Upper lobe of left lung (tissue), 6 donors: ENCODE measurements at regions not wholly inside any gene's neighbourhood (a gene's known extent, or its start where the extent isn't known, plus 50 kb on each side); places are given as distances from the start of the nearest gene placed in this dataset.

Experiments used
- ATAC-seq, 2 donors: fragments of 200-7000 bp; cut with Tn5 transposase; one replicate each; pipeline ENCODE4 v1.9.1; 2022; ENCODE audit warnings: mild to moderate bottlenecking in 2 of 2, moderate library complexity in 2 of 2; ENCODE audit not compliant: low FRiP score in 2 of 2
- DNase-seq, 2 donors: peaks; one replicate each; pipeline ENCODE4 v3.0.0-alpha.2; 2019 to 2020
- H3K27ac ChIP-seq, 4 donors: fragments of 200-600 bp; sonication (generic); one replicate each; pipeline ENCODE4 v1.5.1; 2016 to 2019
- H3K27me3 ChIP-seq, 4 donors: fragments of 200-600 bp; sonication (generic); one replicate each; pipeline ENCODE4 v1.5.1; 2017 to 2019
- H3K36me3 ChIP-seq, 4 donors: fragments of 200-600 bp; sonication (generic); one replicate each; pipeline ENCODE4 v1.5.1; 2016 to 2019
- H3K4me1 ChIP-seq, 4 donors: fragments of 200-600 bp; sonication (generic); one replicate each; pipeline ENCODE4 v1.5.1; 2018 to 2019
- H3K4me3 ChIP-seq, 4 donors: fragments of 200-600 bp; sonication (generic); one replicate each; pipeline ENCODE4 v1.5.1; 2017 to 2019; ENCODE audit warnings: mild to moderate bottlenecking in 2 of 4, moderate library complexity in 1 of 4
- H3K9me3 ChIP-seq, 4 donors: fragments of 200-600 bp; sonication (generic); one replicate each; pipeline ENCODE4 v1.5.1; 2018 to 2019
- EP300 ChIP-seq, 4 donors: sonication (generic); formaldehyde crosslinking; IDR thresholded peaks; one replicate each; pipeline ENCODE4 v1.5.1; 2017; ENCODE audit warnings: antibody characterized with exemption in 4 of 4, control low read depth in 2 of 4
- POLR2A ChIP-seq, 4 donors: fragments of 450-650 bp; IDR thresholded peaks; one replicate each; pipeline ENCODE4 v1.5.1; 2016 to 2017; ENCODE audit warnings: antibody characterized with exemption in 4 of 4, mild to moderate bottlenecking in 2 of 4
- POLR2AphosphoS5 ChIP-seq, 2 donors: sonication (generic); formaldehyde crosslinking; IDR thresholded peaks; one replicate each; pipeline ENCODE4 v1.5.1; 2017; ENCODE audit warnings: antibody characterized with exemption in 2 of 2
- WGBS, 2 donors: methylation state at CpG; one replicate each; pipeline ENCODE4 v1.1.5; 2017 to 2018; 5-methylcytosine and 5-hydroxymethylcytosine counted together
- TF ChIP-seq, protein P1 (sequence below), 6 experiments: fragments of 450-650 bp in 4 of 6; fragments of 200-600 bp in 2 of 6; sonication (generic) in 2 of 6; IDR thresholded peaks; one replicate each; pipeline ENCODE4 v1.5.1; 2016 to 2019; ENCODE audit warnings: antibody characterized with exemption in 6 of 6
- donor health status: DM: no; HTN: no; CAD: no; lungs with moderate emphysema.
- donor health status: DM: no; HTN: yes; CAD: no; lungs with severe emphysema.

- 71 to 79% methylated on average over 4 to 9 of the region's 9 CpGs for WGBS, 2 donors
- Histone ChIP-seq H3K36me3 (no peaks in the 10 kb centered on the region), H3K27ac (no peak overlapping the region), H3K4me1 (no peaks in the 10 kb centered on the region), H3K9me3 (no peaks in the 10 kb centered on the region), H3K27me3 (no peaks in the 10 kb centered on the region), H3K4me3 (no peak overlapping the region)
- no peak for TF ChIP-seq POLR2AphosphoS5 (IDR thresholded peaks at IDR 0.05)
- TF ChIP-seq EP300 (IDR thresholded peaks at IDR 0.05): no peak
- no peak for TF ChIP-seq POLR2A (IDR thresholded peaks at IDR 0.05)
- no peak for DNase-seq
- no peak for ATAC-seq
Observed at GRCh38 chr17:5872831-5873230, 197.3 kb upstream of the WSCD1 start.

DNA sequence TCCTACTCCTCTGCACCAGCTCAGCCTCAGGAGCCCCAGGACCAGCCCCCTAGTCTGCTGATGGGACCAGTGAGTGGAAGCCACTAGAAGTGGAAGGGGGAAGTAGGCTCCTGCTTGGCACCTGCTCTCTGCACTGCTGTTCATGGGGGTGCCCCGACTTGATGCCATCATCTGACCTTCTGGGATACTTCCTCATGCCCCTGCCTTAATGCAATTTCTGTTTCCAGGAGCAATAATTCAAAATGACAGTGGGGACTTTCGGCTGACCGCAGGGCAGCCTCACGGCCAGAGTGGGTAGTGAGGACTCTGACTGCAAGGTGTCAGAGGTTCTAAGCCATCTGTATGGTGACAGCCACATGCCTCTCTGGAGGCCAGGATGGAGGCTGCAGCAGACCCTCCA lies 196.4 kb upstream of the WSCD1 start:
- no peak overlapping the region for H3K4me3 ChIP-seq
- no peak for DNase-seq
- 48 to 63% methylated on average over 2 to 4 of the region's 4 CpGs for WGBS, 2 donors
- no peaks in the 10 kb centered on the region for H3K4me1 ChIP-seq
- no peak for ATAC-seq
- H3K9me3 ChIP-seq: no peaks in the 10 kb centered on the region
- no peak overlapping the region for H3K27ac ChIP-seq
- TF ChIP-seq POLR2AphosphoS5 (IDR thresholded peaks at IDR 0.05) (no peak), POLR2A (IDR thresholded peaks at IDR 0.05) (no peak), EP300 (IDR thresholded peaks at IDR 0.05) (no peak)
- TF ChIP-seq, protein P1, sequence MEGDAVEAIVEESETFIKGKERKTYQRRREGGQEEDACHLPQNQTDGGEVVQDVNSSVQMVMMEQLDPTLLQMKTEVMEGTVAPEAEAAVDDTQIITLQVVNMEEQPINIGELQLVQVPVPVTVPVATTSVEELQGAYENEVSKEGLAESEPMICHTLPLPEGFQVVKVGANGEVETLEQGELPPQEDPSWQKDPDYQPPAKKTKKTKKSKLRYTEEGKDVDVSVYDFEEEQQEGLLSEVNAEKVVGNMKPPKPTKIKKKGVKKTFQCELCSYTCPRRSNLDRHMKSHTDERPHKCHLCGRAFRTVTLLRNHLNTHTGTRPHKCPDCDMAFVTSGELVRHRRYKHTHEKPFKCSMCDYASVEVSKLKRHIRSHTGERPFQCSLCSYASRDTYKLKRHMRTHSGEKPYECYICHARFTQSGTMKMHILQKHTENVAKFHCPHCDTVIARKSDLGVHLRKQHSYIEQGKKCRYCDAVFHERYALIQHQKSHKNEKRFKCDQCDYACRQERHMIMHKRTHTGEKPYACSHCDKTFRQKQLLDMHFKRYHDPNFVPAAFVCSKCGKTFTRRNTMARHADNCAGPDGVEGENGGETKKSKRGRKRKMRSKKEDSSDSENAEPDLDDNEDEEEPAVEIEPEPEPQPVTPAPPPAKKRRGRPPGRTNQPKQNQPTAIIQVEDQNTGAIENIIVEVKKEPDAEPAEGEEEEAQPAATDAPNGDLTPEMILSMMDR (IDR thresholded peaks at IDR 0.05): no peak
- H3K36me3 ChIP-seq: no peaks in the 10 kb centered on the region
- no peaks in the 10 kb centered on the region for H3K27me3 ChIP-seq

DNA sequence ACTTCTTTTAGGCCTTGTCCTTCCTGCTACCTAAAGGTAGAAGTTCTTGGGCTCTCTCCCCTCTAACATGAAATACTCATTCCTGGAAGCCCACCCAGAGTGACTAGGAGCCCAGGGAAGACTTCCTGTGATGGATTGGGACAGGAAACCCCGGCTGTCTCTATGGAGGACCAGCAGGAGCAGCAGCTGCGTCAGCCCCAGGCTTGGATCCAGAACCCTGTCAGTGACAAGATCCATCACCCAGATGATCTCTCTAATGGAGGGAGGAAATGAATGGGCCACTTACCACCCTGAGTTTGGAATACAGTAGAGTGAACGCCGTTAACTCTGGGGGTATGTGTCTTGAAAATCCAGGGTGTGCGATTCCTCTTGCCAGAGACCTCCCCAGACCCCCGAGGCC lies 195.7 kb upstream of the WSCD1 start:
- Histone ChIP-seq H3K36me3 (no peaks in the 10 kb centered on the region), H3K4me3 (no peak overlapping the region), H3K4me1 (no peaks in the 10 kb centered on the region), H3K27ac (no peak overlapping the region), H3K27me3 (no peaks in the 10 kb centered on the region), H3K9me3 (no peaks in the 10 kb centered on the region)
- WGBS, 2 donors: 60 to 70% methylated on average over 6 of the region's 6 CpGs
- TF ChIP-seq POLR2A (IDR thresholded peaks at IDR 0.05) (no peak), EP300 (IDR thresholded peaks at IDR 0.05) (no peak), POLR2AphosphoS5 (IDR thresholded peaks at IDR 0.05) (no peak)
- TF ChIP-seq, protein P1 (IDR thresholded peaks at IDR 0.05): no peak
- ATAC-seq (no peak), DNase-seq (no peak)

DNA sequence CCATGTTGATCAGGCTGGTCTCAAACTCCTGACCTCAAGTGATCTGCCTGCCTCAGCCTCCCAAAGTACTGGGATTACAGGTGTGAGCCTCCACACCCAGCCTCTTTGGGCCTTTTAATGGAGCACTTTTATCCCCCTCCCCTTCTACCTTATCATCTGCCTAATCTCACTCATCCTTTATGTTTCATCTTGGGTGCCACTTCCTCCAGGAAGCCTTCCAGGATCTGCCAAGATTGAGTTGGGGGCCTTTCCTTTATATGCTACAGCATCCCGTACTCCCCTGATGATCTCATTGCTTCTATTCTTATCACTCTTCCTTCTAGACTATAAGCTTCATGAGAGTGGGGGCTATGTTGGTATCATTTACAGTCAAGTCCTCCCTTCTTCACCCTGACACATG lies 192.8 kb upstream of the WSCD1 start:
- Histone ChIP-seq H3K4me1 (no peaks in the 10 kb centered on the region), H3K36me3 (no peaks in the 10 kb centered on the region), H3K4me3 (no peak overlapping the region), H3K27ac (no peak overlapping the region), H3K27me3 (no peaks in the 10 kb centered on the region), H3K9me3 (no peaks in the 10 kb centered on the region)
- ATAC-seq (no peak), DNase-seq (no peak)
- no peak for TF ChIP-seq POLR2AphosphoS5 (IDR thresholded peaks at IDR 0.05)
- TF ChIP-seq, protein P1 (IDR thresholded peaks at IDR 0.05): no peak
- TF ChIP-seq EP300 (IDR thresholded peaks at IDR 0.05): no peak
- no peak for TF ChIP-seq POLR2A (IDR thresholded peaks at IDR 0.05)
- WGBS, 2 donors: 22 to 45% methylated on average over 1 of the region's 1 CpG

- ATAC-seq (no peak), DNase-seq (no peak)
- H3K4me1 ChIP-seq: no peaks in the 10 kb centered on the region
- H3K27me3 ChIP-seq: no peaks in the 10 kb centered on the region
- H3K9me3 ChIP-seq: no peaks in the 10 kb centered on the region
- TF ChIP-seq, protein P1 (IDR thresholded peaks at IDR 0.05): no peak
- TF ChIP-seq EP300 (IDR thresholded peaks at IDR 0.05): no peak
- no peak overlapping the region for H3K4me3 ChIP-seq
- no peak overlapping the region for H3K27ac ChIP-seq
- no peaks in the 10 kb centered on the region for H3K36me3 ChIP-seq
- WGBS, 2 donors: 23 to 56% methylated on average over 4 to 10 of the region's 10 CpGs
Observed at GRCh38 chr17:5877948-5878347, 192.2 kb upstream of the WSCD1 start.
